Right lobe of liver (tissue), 4 donors: ENCODE measurements at regions not wholly inside any gene's neighbourhood (a gene's known extent, or its start where the extent isn't known, plus 50 kb on each side); places are given as distances from the start of the nearest gene placed in this dataset.

ENCODE experiments used
- CTCF ChIP-seq, 4 donors: fragments of 200-600 bp in 3 of 4; fragments of 450-650 bp in 1 of 4; IDR thresholded peaks; one replicate each; pipeline versions ENCODE4 v1.5.1 to v1.8.0; 2016 to 2022; ENCODE audit warnings: antibody characterized with exemption in 4 of 4, mild to moderate bottlenecking in 2 of 4
- POLR2A ChIP-seq: fragments of 450-650 bp; IDR thresholded peaks from one replicate; pipeline ENCODE4 v1.6.1; 2017; ENCODE audit warnings: antibody characterized with exemption, mild to moderate bottlenecking
- donor health status: DM: no; HTN: no; CAD: no.
- donor health status: DM: no; HTN: no; CAD: no.
- donor health status: DM: no; HTN: yes; CAD: no.

GRCh38 chr7:132687981-132688383 lies 111.7 kb upstream of the PLXNA4 start:
- no peak for TF ChIP-seq CTCF (IDR thresholded peaks at IDR 0.05)
- no peak for TF ChIP-seq POLR2A
